ENCODE measurements at regions not wholly inside any gene's neighbourhood (a gene's known extent, or its start where the extent isn't known, plus 50 kb on each side); places are given as distances from the start of the nearest gene placed in this dataset.

- TF ChIP-seq CTCF (conservative IDR thresholded peaks at IDR 0.05; ENCODE audit: control insufficient read depth, insufficient read depth, low read depth, low read length) = no peak
- no peak for DNase-seq (ENCODE audit: low read depth)
- H3K4me3 ChIP-seq (ENCODE audit: control insufficient read depth, low read depth, low read length) = no peak overlapping the region
Observed at GRCh38 chr9:84439250-84439649, 98.7 kb upstream of the SLC28A3 start.

GRCh38 chr9:84442712-84443111 is 102.2 kb upstream of the SLC28A3 start:
- H3K4me3 ChIP-seq (ENCODE audit: control insufficient read depth, low read depth, low read length) = no peak overlapping the region
- DNase-seq (ENCODE audit: low read depth) = no peak
- TF ChIP-seq CTCF (conservative IDR thresholded peaks at IDR 0.05; ENCODE audit: control insufficient read depth, insufficient read depth, low read depth, low read length) = no peak

- no peak for DNase-seq (ENCODE audit: low read depth)
- no peak for TF ChIP-seq CTCF (conservative IDR thresholded peaks at IDR 0.05; ENCODE audit: control insufficient read depth, insufficient read depth, low read depth, low read length)
- H3K4me3 ChIP-seq (ENCODE audit: control insufficient read depth, low read depth, low read length) = no peak overlapping the region
Observed at GRCh38 chr9:84445737-84446136, 105.2 kb upstream of the SLC28A3 start.

- H3K4me3 ChIP-seq (ENCODE audit: control insufficient read depth, low read depth, low read length) = no peak overlapping the region
- TF ChIP-seq CTCF (conservative IDR thresholded peaks at IDR 0.05; ENCODE audit: control insufficient read depth, insufficient read depth, low read depth, low read length) = no peak
- no peak for DNase-seq (ENCODE audit: low read depth)
Observed at GRCh38 chr9:84447305-84447704, 106.7 kb upstream of the SLC28A3 start.

GRCh38 chr9:84450029-84450428 is 109.5 kb upstream of the SLC28A3 start:
- no peak overlapping the region for H3K4me3 ChIP-seq (ENCODE audit: control insufficient read depth, low read depth, low read length)
- TF ChIP-seq CTCF (conservative IDR thresholded peaks at IDR 0.05; ENCODE audit: control insufficient read depth, insufficient read depth, low read depth, low read length) = no peak
- no peak for DNase-seq (ENCODE audit: low read depth)

GRCh38 chr9:84456527-84456926 is 116.0 kb upstream of the SLC28A3 start:
- no peak for DNase-seq (ENCODE audit: low read depth)
- TF ChIP-seq CTCF (conservative IDR thresholded peaks at IDR 0.05; ENCODE audit: control insufficient read depth, insufficient read depth, low read depth, low read length) = no peak

GRCh38 chr9:84460695-84461094 is 120.1 kb upstream of the SLC28A3 start:
- TF ChIP-seq CTCF (conservative IDR thresholded peaks at IDR 0.05; ENCODE audit: control insufficient read depth, insufficient read depth, low read depth, low read length) = no peak
- DNase-seq (ENCODE audit: low read depth) = no peak
- H3K4me3 ChIP-seq (ENCODE audit: control insufficient read depth, low read depth, low read length) = no peak overlapping the region

More at GRCh38 chr9:84456527-84456926, 116.0 kb upstream of the SLC28A3 start:
- H3K4me3 ChIP-seq (ENCODE audit: control insufficient read depth, low read depth, low read length) = no peak overlapping the region

Data from fibroblast of mammary gland (primary cell).